Large intestine (tissue), 3 donors: ENCODE measurements at regions not wholly inside any gene's neighbourhood (a gene's known extent, or its start where the extent isn't known, plus 50 kb on each side); places are given as distances from the start of the nearest gene placed in this dataset.
A peak's percentile ranks its signal among the peaks of the same experiment; 100 is the strongest.

ENCODE experiments used
- DNase-seq, 2 donors: peaks; one replicate each; pipeline versions ENCODE4 v3.0.0 to v3.0.0-alpha.2; 2013
- H3K27ac ChIP-seq: one replicate; pipeline ENCODE4 v1.5.1; 2013; ENCODE audit warnings: low read length
- H3K27me3 ChIP-seq: 2 replicates; pipeline ENCODE4 v1.6.1; 2013; ENCODE audit warnings: low read length; ENCODE audit not compliant: control insufficient read depth, insufficient read depth
- H3K36me3 ChIP-seq: 2 replicates; pipeline ENCODE4 v1.6.1; 2013; ENCODE audit warnings: low read length; ENCODE audit not compliant: control insufficient read depth, insufficient read depth
- H3K4me1 ChIP-seq: one replicate; pipeline ENCODE4 v1.6.1; 2013; ENCODE audit warnings: low read length; ENCODE audit not compliant: control insufficient read depth, insufficient read depth
- H3K4me3 ChIP-seq: one replicate; pipeline ENCODE4 v1.5.1; 2013; ENCODE audit warnings: low read length
- H3K9me3 ChIP-seq: one replicate; pipeline ENCODE4 v1.6.1; 2013; ENCODE audit warnings: mild to moderate bottlenecking, low read depth, low read length, moderate library complexity; ENCODE audit not compliant: control insufficient read depth
- WGBS: methylation state at CpG from one replicate; pipeline ENCODE4 v1.1.5; 2013; ENCODE audit warnings: low lambda C conversion rate; ENCODE audit not compliant: insufficient coverage; 5-methylcytosine and 5-hydroxymethylcytosine counted together

- Histone ChIP-seq H3K36me3 (no peaks in the 10 kb centered on the region), H3K27me3 (no peaks in the 10 kb centered on the region), H3K4me1 (no peaks in the 10 kb centered on the region), H3K4me3 (no peak overlapping the region), H3K27ac (no peak overlapping the region), H3K9me3 (no peaks in the 10 kb centered on the region)
- DNase-seq: no peak
- no CpG with 5 or more reads among the region's 1 CpG for WGBS
Measured at GRCh38 chr9:90741036-90741435, 60.6 kb upstream of the SYK start.

GRCh38 chr9:90737742-90738141 is 63.9 kb upstream of the SYK start:
- Histone ChIP-seq H3K4me3 (no peak overlapping the region), H3K27ac (no peak overlapping the region), H3K27me3 (no peaks in the 10 kb centered on the region), H3K9me3 (no peaks in the 10 kb centered on the region), H3K4me1 (no peaks in the 10 kb centered on the region), H3K36me3 (no peaks in the 10 kb centered on the region)
- no CpG with 5 or more reads among the region's 1 CpG for whole genome bisulfite sequencing
- DNase-seq: no peak

DNA sequence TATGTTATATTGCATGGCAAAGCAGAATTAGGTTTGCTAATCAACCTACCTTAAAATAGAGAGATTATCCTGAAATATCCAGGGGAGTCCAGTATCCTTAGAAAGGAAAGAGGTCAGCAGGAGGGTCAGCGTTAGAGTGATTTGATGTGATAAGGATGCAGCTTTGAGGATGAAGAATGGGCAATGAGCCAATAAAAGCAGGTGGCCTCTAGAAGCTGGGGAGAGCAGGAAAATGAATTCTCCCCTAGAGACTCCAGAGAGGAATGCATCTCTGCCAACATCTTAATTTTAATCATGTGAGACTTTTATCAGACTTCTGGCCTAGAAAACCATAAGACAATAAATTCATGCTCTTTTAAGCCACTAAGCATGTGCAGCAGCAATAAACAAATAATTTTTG is 65.7 kb upstream of the SYK start:
- Histone ChIP-seq H3K36me3 (no peaks in the 10 kb centered on the region), H3K27me3 (no peaks in the 10 kb centered on the region), H3K4me3 (no peak overlapping the region), H3K27ac (no peak overlapping the region), H3K9me3 (no peaks in the 10 kb centered on the region), H3K4me1 (no peaks in the 10 kb centered on the region)
- DNase-seq: no peak
- WGBS: no CpG with 5 or more reads among the region's 1 CpG

GRCh38 chr9:90734631-90735030 is 67.0 kb upstream of the SYK start:
- H3K27me3 ChIP-seq: no peaks in the 10 kb centered on the region
- no peak for DNase-seq
- no peak overlapping the region for H3K27ac ChIP-seq
- no peaks in the 10 kb centered on the region for H3K9me3 ChIP-seq
- WGBS: 92% methylated on average over 2 of the region's 7 CpGs
- H3K4me3 ChIP-seq: no peak overlapping the region
- H3K4me1 ChIP-seq: no peaks in the 10 kb centered on the region
- H3K36me3 ChIP-seq: no peaks in the 10 kb centered on the region

- no peaks in the 10 kb centered on the region for H3K27me3 ChIP-seq
- H3K4me3 ChIP-seq: no peak overlapping the region
- peaks cover 4% of the 10 kb centered on the region for H3K9me3 ChIP-seq
- no peaks in the 10 kb centered on the region for H3K4me1 ChIP-seq
- H3K27ac ChIP-seq: no peak overlapping the region
- no peak for DNase-seq
- no CpG with 5 or more reads among the region's 24 CpGs for WGBS
- no peaks in the 10 kb centered on the region for H3K36me3 ChIP-seq
Measured at GRCh38 chr9:90729351-90729750, 72.3 kb upstream of the SYK start.

GRCh38 chr9:90727488-90727887 is 74.1 kb upstream of the SYK start:
- no peak for DNase-seq
- Histone ChIP-seq H3K4me1 (no peaks in the 10 kb centered on the region), H3K36me3 (no peaks in the 10 kb centered on the region), H3K9me3 (peaks cover 4% of the 10 kb centered on the region), H3K27ac (no peak overlapping the region), H3K4me3 (no peak overlapping the region), H3K27me3 (no peaks in the 10 kb centered on the region)
- WGBS: 90% methylated on average over 2 of the region's 6 CpGs

- Histone ChIP-seq H3K4me3 (no peak overlapping the region), H3K27ac (no peak overlapping the region), H3K27me3 (no peaks in the 10 kb centered on the region), H3K9me3 (peaks cover 4% of the 10 kb centered on the region), H3K4me1 (no peaks in the 10 kb centered on the region), H3K36me3 (no peaks in the 10 kb centered on the region)
- no peak for DNase-seq
- WGBS: no CpG with 5 or more reads among the region's 5 CpGs
Measured at GRCh38 chr9:90726215-90726614, 75.4 kb upstream of the SYK start.

GRCh38 chr9:90724880-90725279 is 76.7 kb upstream of the SYK start:
- no CpG with 5 or more reads among the region's 7 CpGs for WGBS
- no peak overlapping the region for H3K27ac ChIP-seq
- no peak overlapping the region for H3K4me3 ChIP-seq
- DNase-seq: no peak
- no peaks in the 10 kb centered on the region for H3K4me1 ChIP-seq
- H3K9me3 ChIP-seq: peaks cover 4% of the 10 kb centered on the region
- H3K36me3 ChIP-seq: no peaks in the 10 kb centered on the region
- H3K27me3 ChIP-seq: no peaks in the 10 kb centered on the region

DNA sequence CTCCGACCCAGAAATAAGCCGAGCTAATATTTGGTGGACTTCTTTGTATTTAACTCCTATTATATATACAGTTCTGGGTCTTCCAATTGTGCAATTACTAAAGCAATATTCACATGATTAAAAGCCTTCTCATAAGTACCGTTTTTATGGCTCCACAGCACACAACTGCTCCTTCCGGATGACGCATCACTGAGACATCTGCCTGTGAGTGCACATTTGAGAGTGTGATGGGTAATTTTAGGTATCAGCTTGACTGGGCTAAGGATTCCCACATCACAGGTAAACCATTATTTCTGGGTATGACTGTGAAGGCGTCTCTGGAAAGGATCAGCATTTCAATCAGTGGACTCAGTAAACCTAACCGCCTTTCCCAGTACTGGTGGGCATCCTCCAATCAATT is 77.5 kb upstream of the SYK start:
- Histone ChIP-seq H3K4me3 (no peak overlapping the region), H3K27ac (no peak overlapping the region), H3K9me3 (peaks cover under 1% of the 10 kb centered on the region), H3K36me3 (no peaks in the 10 kb centered on the region), H3K27me3 (no peaks in the 10 kb centered on the region), H3K4me1 (no peaks in the 10 kb centered on the region)
- WGBS: no CpG with 5 or more reads among the region's 7 CpGs
- no peak for DNase-seq

DNA sequence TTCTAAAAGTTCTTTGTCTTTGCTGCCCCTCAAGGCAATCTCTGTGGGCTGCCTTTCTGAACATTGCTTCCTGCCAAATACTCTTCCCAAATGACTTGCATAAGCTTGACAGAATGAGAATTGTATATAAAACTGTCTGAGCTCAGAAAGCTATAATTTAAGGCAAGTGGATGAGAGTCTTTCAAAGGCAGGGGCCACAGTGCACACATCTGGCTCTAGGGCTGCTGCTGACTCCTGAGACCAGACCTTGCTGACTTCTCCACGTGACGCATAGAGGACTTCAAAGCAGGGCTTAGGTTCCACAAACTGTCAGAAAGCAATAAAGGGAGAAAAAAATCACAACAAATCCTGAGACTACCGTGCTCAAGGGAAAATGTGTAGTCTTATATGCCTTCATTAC is 79.4 kb upstream of the DIRAS2 start:
- H3K36me3 ChIP-seq: no peaks in the 10 kb centered on the region
- peak in 1 of 2 donors; percentile 21 for DNase-seq

DNA sequence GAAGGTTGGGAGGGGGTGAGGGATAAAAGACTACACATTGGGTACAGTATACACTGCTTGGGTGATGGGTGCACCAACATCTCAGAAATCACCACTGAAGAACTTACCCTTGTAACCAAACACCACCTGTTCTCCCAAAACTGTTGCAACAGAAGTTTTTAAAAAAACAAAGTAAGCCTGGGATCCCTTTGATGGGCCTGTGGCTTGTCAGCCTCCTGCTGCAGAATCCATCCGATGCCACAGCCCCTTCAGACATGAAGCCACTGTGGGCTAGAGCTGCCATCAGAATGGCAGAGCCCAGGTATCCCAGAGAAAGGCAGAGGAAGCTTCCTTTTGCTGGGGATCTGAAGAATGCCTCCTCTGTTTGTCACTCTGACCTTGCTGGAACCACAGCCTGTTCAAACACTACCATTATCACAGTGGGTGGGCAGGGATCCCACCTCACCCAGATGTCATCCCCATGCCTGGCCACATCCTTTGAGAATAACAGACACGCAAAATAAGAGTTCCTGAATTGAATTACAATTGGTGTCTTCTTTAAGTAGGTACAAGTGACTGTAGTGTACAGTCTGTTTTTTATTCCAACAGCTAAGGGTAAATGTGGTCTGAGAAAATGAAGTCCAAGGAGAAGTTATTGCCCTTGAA is 78.1 kb upstream of the DIRAS2 start:
- H3K4me1 ChIP-seq: no peaks in the 10 kb centered on the region
- H3K36me3 ChIP-seq: no peaks in the 10 kb centered on the region
- H3K4me3 ChIP-seq: no peak overlapping the region
- no peaks in the 10 kb centered on the region for H3K27me3 ChIP-seq
- WGBS: no CpG with 5 or more reads among the region's 2 CpGs
- no peak overlapping the region for H3K27ac ChIP-seq
- no peaks in the 10 kb centered on the region for H3K9me3 ChIP-seq
- DNase-seq: no peak

More for the DNA sequence above, 79.4 kb upstream of the DIRAS2 start:
- WGBS: 44% methylated on average over 1 of the region's 3 CpGs
- no peak overlapping the region for H3K4me3 ChIP-seq
- no peaks in the 10 kb centered on the region for H3K9me3 ChIP-seq
- H3K4me1 ChIP-seq: no peaks in the 10 kb centered on the region
- H3K27me3 ChIP-seq: no peaks in the 10 kb centered on the region
- H3K27ac ChIP-seq: no peak overlapping the region
